Thyroid gland (tissue), 4 donors: ENCODE measurements at regions not wholly inside any gene's neighbourhood (a gene's known extent, or its start where the extent isn't known, plus 50 kb on each side); places are given as distances from the start of the nearest gene placed in this dataset. TPM values are rescaled to one million over a fixed set of nuclear protein-coding genes. Genes with fewer than 3 reads are reported as not detected.

Source experiments
- DNase-seq, 2 donors: peaks; one replicate each; pipeline ENCODE4 v3.0.0-alpha.2; 2019
- H3K27ac ChIP-seq, 3 donors: fragments of 200-600 bp; sonication (generic); 1 replicate in 2 of 3; 2 replicates in 1 of 3; pipeline ENCODE4 v1.5.1; 2016 to 2019; ENCODE audit warnings: mild to moderate bottlenecking in 1 of 3, moderate library complexity in 1 of 3
- H3K27me3 ChIP-seq: fragments of 200-600 bp; sonication (generic); one replicate; pipeline ENCODE4 v1.5.1; 2019
- H3K36me3 ChIP-seq, 2 donors: fragments of 200-600 bp; sonication (generic); one replicate each; pipeline ENCODE4 v1.5.1; 2016 to 2019
- H3K4me1 ChIP-seq, 2 donors: fragments of 200-600 bp; sonication (generic); one replicate each; pipeline ENCODE4 v1.5.1; 2017 to 2019
- H3K4me3 ChIP-seq, 3 donors: fragments of 200-600 bp; sonication (generic); replicated peaks in 1 of 3; 1 replicate in 2 of 3; 2 replicates in 1 of 3; pipeline ENCODE4 v1.5.1; 2016; ENCODE audit warnings: mild to moderate bottlenecking in 1 of 3
- H3K9me3 ChIP-seq: fragments of 200-600 bp; sonication (generic); one replicate; pipeline ENCODE4 v1.5.1; 2017
- POLR2A ChIP-seq, 2 donors: fragments of 450-650 bp; IDR thresholded peaks; one replicate each; pipeline ENCODE4 v1.6.1; 2017; ENCODE audit warnings: antibody characterized with exemption in 2 of 2, mild to moderate bottlenecking in 2 of 2, moderate library complexity in 1 of 2
- WGBS, 2 donors: methylation state at CpG; one replicate each; pipeline ENCODE4 v1.1.5; 2017; 5-methylcytosine and 5-hydroxymethylcytosine counted together
- intact Hi-C: fragments of 100-400 bp; cut with DNase I; formaldehyde crosslinking; loops from one replicate; pipeline ENCODE4 v1.15.1; 2023
- small RNA-seq: library from RNA; depleted of rRNA; stranded (forward); fragments of <200 nt; gene quantifications from one replicate; pipeline ENCODE3, GENCODE V24; 2016
- TF ChIP-seq, protein P1 (sequence below), 6 experiments: fragments of 200-600 bp in 3 of 6; fragments of 450-650 bp in 3 of 6; sonication (generic) in 3 of 6; IDR thresholded peaks; one replicate each; pipeline ENCODE4 v1.5.1; 2016 to 2019; ENCODE audit warnings: antibody characterized with exemption in 6 of 6, mild to moderate bottlenecking in 2 of 6, inconsistent platforms in 1 of 6, moderate library complexity in 1 of 6

DNA sequence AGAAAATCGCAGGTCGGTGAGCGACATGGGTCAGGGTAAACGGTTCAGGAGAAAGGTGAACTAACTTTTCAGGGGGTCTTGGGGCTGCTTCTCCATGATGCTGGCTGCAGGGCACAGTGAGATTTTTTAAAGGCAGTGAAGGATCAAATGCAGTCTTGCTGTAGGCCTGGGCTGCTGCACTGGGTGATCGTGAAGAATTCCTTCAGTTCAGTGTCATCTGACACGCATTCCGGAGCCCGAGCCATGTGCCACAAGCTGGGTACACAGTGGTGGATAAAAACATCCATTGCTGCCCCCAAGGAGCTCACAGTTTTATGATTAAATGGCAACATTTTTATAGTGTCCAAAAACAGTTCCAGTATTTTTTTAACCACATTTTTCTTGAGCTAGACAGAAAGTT, 56.3 kb upstream of the GPR12 start:
- intact Hi-C loops: no loop called here
- no peak for TF ChIP-seq POLR2A (IDR thresholded peaks at IDR 0.05)
- TF ChIP-seq, protein P1, sequence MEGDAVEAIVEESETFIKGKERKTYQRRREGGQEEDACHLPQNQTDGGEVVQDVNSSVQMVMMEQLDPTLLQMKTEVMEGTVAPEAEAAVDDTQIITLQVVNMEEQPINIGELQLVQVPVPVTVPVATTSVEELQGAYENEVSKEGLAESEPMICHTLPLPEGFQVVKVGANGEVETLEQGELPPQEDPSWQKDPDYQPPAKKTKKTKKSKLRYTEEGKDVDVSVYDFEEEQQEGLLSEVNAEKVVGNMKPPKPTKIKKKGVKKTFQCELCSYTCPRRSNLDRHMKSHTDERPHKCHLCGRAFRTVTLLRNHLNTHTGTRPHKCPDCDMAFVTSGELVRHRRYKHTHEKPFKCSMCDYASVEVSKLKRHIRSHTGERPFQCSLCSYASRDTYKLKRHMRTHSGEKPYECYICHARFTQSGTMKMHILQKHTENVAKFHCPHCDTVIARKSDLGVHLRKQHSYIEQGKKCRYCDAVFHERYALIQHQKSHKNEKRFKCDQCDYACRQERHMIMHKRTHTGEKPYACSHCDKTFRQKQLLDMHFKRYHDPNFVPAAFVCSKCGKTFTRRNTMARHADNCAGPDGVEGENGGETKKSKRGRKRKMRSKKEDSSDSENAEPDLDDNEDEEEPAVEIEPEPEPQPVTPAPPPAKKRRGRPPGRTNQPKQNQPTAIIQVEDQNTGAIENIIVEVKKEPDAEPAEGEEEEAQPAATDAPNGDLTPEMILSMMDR (IDR thresholded peaks at IDR 0.05): no peak
- DNase-seq: no peak
- H3K36me3 ChIP-seq: no peaks in the 10 kb centered on the region
- WGBS, 2 donors: 55 to 56% methylated on average over 8 of the region's 8 CpGs
- no peaks in the 10 kb centered on the region for H3K27me3 ChIP-seq
- H3K9me3 ChIP-seq: no peaks in the 10 kb centered on the region
- H3K4me1 ChIP-seq: no peaks in the 10 kb centered on the region
- H3K4me3 ChIP-seq: no peak overlapping the region
- H3K27ac ChIP-seq: no peak overlapping the region

DNA sequence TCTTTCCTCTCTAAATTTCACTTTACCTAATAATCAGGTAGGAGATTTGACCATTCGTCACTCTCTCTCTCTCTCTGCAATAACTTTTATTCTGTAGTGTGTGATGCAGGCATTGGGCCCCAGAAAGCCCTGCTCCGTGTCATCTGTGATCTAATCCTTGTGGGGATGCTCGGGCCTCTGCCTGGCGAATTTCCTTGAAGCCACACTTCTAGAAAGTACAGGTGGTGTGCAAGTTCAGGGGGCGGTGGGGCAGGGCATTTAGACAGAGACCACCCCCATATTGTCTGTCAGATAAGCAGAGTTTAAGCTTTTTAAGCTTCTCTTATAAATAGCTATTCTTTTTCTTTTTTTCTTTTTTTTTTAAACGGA, 53.4 kb upstream of the GPR12 start:
- 81 to 82% methylated on average over 6 of the region's 6 CpGs for WGBS, 2 donors
- Histone ChIP-seq H3K27ac (no peak overlapping the region), H3K27me3 (no peaks in the 10 kb centered on the region), H3K9me3 (no peaks in the 10 kb centered on the region), H3K4me3 (no peak overlapping the region), H3K4me1 (no peaks in the 10 kb centered on the region), H3K36me3 (no peaks in the 10 kb centered on the region)
- intact Hi-C loops: no loop called here
- TF ChIP-seq POLR2A (IDR thresholded peaks at IDR 0.05): no peak
- TF ChIP-seq, protein P1 (IDR thresholded peaks at IDR 0.05): no peak
- no peak for DNase-seq

DNA sequence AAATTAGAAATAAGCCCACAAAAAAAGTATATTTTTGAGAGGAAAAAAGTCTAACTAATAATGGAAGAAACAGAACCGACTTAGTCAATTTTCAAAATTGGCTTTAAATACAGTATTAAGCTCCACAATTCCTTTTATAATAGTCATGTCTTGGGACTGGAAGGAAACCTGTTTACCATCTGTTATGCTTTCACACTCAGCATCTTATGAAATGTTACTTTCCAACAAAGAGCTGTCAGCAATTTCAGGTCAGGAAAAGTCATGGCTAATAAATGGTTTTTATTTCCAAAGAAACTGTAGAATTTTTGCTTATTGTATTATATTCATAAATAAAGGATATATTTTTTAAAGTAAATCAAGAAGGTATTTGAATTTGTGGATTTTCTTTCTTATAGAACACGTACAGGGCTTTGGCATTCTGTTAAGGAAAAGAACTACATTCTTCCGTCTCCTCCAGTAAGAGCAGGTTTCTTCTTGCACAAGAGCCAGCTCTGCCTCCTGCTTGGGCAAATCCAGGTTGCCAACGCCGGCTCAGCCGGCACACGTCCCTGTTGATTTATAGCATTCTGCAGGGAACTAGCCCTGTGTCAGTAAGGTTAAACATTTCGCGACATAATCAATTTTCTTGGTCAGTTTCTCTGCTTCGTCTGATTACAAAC, 52.9 kb upstream of the GPR12 start:
- WGBS, 2 donors: 73 to 74% methylated on average over 10 of the region's 10 CpGs
- Histone ChIP-seq H3K27me3 (no peaks in the 10 kb centered on the region), H3K36me3 (no peaks in the 10 kb centered on the region), H3K4me3 (no peak overlapping the region), H3K27ac (no peak overlapping the region), H3K9me3 (no peaks in the 10 kb centered on the region), H3K4me1 (no peaks in the 10 kb centered on the region)
- intact Hi-C loops: no loop called here
- TF ChIP-seq, protein P1 (IDR thresholded peaks at IDR 0.05): no peak
- no peak for TF ChIP-seq POLR2A (IDR thresholded peaks at IDR 0.05)
- no peak for DNase-seq

DNA sequence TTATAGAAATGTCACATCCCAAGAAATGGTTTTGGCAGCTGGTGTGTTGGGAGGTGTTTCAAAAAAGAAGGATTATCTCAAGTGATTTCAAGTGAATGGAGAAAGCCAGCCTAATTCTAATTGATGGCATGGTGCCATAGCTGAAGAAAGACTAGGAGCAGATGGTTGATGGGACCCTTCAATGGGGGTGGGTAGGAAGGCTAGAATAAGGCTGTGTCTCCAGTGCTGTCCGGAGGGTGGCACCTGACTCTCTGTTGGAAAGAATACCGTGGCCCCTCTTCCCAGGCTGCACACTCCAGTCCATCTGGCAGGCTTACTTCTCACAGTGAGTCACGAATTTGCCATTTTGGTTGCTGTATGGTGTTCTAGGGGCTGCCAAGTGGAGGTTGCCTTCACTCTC, 51.0 kb upstream of the GPR12 start:
- Histone ChIP-seq H3K36me3 (no peaks in the 10 kb centered on the region), H3K4me3 (no peak overlapping the region), H3K9me3 (no peaks in the 10 kb centered on the region), H3K27me3 (no peaks in the 10 kb centered on the region), H3K27ac (no peak overlapping the region), H3K4me1 (no peaks in the 10 kb centered on the region)
- WGBS, 2 donors: 82 to 89% methylated on average over 3 of the region's 3 CpGs
- intact Hi-C loops: no loop called here
- TF ChIP-seq, protein P1 (IDR thresholded peaks at IDR 0.05): no peak
- TF ChIP-seq POLR2A (IDR thresholded peaks at IDR 0.05): no peak
- DNase-seq: no peak

Small RNA genes lying in the stretch of these regions (small RNA-seq; reads per million reads assigned to genes)
- not detected for gene RPS21P8
